ENCODE measurements at regions not wholly inside any gene's neighbourhood (a gene's known extent, or its start where the extent isn't known, plus 50 kb on each side); places are given as distances from the start of the nearest gene placed in this dataset.

- TF ChIP-seq CTCF (IDR thresholded peaks at IDR 0.05; ENCODE audit: borderline replicate concordance, extremely low read depth, low read length, poor library complexity, severe bottlenecking): no peak
- TF ChIP-seq EZH2 (IDR thresholded peaks at IDR 0.05; ENCODE audit: borderline replicate concordance, low read depth, low read length, severe bottlenecking): no peak
Measured at GRCh38 chr21:28793043-28793442, 199.6 kb downstream of the LTN1 start.
